HL-60 (cell line): ENCODE measurements at regions not wholly inside any gene's neighbourhood (a gene's known extent, or its start where the extent isn't known, plus 50 kb on each side); places are given as distances from the start of the nearest gene placed in this dataset.

Source experiments
- CTCF ChIP-seq: IDR thresholded peaks from one replicate; pipeline ENCODE4 v1.5.1; 2011; ENCODE audit warnings: low read length, control low read depth, inconsistent platforms; ENCODE audit not compliant: insufficient read depth
- POLR2AphosphoS5 ChIP-seq: IDR thresholded peaks from 2 replicates; pipeline ENCODE4 v1.6.1; 2012; ENCODE audit warnings: low read depth
- SPI1 ChIP-seq: IDR thresholded peaks from 2 replicates; pipeline ENCODE4 v1.6.1; 2012; ENCODE audit warnings: low read depth, mild to moderate bottlenecking, borderline replicate concordance
- TF ChIP-seq, protein P1 (sequence below): IDR thresholded peaks from 2 replicates; pipeline ENCODE4 v1.6.1; 2012; ENCODE audit warnings: low read depth; ENCODE audit not compliant: insufficient replicate concordance

DNA sequence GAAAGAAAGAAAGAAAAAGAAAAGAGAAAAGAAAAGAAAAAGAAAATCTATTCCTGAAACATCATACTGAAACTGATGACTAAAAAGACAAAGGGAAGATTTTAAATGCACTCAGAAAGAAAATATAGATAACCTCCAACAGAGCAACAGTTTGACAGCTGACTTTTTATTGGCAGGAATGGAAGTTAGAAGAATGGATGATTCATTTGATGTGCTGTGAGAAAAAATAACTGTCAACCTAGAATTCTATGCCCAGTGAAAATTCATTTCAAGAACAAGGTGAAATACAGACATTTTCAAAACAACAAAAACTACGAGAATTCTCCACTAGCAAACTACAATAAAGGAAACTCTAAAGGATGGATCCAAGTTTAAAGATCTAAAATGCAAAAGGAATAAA is 50.5 kb upstream of the HSPA12A start:
- TF ChIP-seq CTCF = no peak
- TF ChIP-seq, protein P1, sequence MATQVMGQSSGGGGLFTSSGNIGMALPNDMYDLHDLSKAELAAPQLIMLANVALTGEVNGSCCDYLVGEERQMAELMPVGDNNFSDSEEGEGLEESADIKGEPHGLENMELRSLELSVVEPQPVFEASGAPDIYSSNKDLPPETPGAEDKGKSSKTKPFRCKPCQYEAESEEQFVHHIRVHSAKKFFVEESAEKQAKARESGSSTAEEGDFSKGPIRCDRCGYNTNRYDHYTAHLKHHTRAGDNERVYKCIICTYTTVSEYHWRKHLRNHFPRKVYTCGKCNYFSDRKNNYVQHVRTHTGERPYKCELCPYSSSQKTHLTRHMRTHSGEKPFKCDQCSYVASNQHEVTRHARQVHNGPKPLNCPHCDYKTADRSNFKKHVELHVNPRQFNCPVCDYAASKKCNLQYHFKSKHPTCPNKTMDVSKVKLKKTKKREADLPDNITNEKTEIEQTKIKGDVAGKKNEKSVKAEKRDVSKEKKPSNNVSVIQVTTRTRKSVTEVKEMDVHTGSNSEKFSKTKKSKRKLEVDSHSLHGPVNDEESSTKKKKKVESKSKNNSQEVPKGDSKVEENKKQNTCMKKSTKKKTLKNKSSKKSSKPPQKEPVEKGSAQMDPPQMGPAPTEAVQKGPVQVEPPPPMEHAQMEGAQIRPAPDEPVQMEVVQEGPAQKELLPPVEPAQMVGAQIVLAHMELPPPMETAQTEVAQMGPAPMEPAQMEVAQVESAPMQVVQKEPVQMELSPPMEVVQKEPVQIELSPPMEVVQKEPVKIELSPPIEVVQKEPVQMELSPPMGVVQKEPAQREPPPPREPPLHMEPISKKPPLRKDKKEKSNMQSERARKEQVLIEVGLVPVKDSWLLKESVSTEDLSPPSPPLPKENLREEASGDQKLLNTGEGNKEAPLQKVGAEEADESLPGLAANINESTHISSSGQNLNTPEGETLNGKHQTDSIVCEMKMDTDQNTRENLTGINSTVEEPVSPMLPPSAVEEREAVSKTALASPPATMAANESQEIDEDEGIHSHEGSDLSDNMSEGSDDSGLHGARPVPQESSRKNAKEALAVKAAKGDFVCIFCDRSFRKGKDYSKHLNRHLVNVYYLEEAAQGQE = no peak
- TF ChIP-seq POLR2AphosphoS5 = no peak
- TF ChIP-seq SPI1 = no peak
